ENCODE measurements at regions not wholly inside any gene's neighbourhood (a gene's known extent, or its start where the extent isn't known, plus 50 kb on each side); places are given as distances from the start of the nearest gene placed in this dataset.
"Not testable (repeated sequence)": the region's sequence is repeated elsewhere in the genome, so short reads cannot be mapped to it uniquely, and the experiment has no call there.

DNA sequence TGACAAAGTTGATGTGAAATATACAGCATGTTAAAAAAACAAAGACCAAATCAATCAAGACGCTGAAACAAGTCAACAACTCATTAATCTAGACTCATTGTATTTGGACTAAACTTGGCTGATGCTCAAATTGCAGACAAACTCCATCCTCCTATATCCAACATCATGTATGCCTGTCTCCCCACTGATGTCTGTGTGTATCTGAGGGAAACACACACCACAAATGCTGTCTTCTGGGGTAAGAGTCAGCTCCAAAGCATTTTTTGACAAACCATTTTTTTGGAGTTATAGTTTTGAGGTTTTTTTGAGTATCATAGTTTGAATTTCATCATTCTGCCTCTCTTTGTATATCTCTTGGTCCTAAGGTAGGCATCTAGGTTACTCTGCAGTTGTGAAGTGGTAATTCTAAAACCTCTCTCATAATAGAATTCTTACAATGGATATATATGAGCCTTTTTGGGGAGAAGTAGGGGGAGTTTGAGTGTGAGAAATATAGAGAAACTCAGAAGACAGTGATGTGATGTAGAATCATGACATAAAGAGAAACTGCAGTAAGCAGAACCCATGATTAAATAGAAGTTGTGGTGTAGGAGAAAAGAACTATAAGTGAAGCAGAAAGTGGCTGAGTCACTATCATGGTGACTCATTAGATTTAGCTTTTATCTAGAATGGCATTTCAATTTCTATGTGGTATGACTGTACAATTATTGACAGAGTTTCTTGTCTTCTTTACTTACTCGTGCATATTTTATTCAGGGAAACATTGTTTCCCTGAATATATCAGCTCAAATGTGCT is 1531.1 kb upstream of the LRRTM3 start:
- DNase-seq (ENCODE audit: low read depth in 4 of 4, low spot score in 1 of 4) = no peak

DNA sequence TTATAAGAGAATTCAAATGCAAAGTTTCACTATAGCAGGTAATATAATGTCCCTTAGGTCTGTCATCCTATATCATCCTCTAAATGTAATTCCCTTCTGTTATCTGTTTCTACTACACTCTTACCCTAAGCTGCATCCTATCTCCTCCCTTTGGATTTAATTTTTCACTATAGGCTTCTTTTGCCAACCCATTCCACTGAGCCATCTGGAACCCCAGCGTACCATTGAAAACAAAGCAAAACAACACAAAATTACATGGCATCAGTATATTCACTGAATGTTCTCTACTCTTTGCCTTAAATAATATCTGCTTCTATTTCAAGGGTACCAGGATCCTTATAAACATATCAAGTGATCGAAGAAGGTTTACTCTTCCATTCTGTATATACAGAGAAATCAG is 1530.2 kb upstream of the LRRTM3 start:
- DNase-seq (ENCODE audit: low read depth in 4 of 4, low spot score in 1 of 4) = no peak

DNA sequence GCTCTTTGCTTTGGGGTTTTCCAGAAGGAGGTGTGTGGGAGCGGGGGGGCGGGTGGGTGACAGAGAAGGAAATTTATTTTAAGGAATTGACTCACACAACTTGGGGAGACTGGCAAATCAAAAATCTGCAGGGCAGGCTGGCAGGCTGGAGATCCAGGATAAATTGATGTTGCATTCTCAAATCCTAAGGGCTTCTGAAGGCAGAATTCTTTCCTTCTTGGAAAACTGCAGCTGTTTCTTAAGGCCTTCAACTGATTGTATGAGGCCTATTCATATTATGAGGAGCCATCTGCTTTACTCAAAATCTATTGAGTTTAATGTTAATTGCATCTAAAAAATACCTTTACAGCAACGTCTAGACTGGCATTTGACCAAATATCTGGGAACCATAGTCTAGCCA is 1528.8 kb upstream of the LRRTM3 start:
- DNase-seq (ENCODE audit: low read depth in 4 of 4, low spot score in 1 of 4) = no peak

DNA sequence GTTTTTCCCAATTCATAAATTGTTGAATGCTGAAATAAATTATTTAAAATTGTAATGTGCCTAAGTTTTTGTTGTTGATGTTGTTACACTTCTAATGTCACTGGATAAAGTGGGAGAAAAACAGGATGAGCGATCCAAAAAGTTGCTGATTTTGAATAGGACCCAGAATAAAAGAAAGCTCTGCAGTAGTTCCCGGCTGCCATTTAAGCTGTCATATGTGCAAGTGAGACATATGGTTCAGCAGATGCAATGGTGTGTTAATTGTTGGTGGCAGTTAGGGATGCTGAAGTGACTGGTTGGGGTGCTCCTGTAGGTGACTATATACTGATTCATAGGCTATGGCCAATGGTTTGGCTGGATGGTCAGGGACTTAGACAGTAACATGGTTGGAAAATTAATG is 1517.4 kb upstream of the LRRTM3 start:
- DNase-seq (ENCODE audit: low read depth in 4 of 4, low spot score in 1 of 4) = no peak

DNA sequence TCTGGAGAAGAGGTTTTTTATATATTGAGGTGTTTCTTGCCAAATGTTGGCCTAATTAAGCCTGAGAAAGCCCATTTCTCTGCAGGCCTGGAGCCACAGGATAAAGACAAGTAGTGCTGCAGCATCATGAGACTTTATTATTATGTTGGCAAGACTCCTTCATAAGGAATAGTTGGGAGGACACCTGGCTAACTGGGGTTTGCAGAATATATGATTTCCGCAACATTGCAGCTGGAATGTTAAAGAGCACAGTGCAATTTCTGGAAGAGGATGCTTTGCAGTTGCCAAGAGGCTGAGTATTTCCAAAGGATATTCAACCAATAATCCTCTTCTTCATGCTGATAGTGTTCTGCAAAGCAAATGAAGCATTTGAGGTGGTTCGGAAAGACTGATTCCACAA is 1512.8 kb upstream of the LRRTM3 start:
- DNase-seq (ENCODE audit: low read depth in 4 of 4, low spot score in 1 of 4) = no peak

DNA sequence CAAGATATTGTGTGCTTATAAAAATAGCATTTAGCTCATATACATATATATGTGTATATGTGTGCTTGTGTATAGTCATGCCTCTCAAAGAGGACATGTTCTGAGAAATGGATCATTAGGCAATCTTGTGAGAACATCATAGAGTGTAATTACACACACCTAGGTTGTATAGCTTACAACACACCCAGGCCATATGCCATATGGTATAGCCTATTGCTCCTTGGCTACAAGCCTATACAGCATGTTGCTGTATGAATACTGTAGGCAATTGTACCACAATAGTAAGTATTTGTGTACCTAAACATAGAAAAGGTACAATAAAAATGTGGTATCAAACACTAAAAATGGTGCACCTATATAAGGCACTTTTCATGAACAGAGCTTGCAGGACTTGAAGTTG is 1510.5 kb upstream of the LRRTM3 start:
- no peak for DNase-seq (ENCODE audit: low read depth in 4 of 4, low spot score in 1 of 4)

DNA sequence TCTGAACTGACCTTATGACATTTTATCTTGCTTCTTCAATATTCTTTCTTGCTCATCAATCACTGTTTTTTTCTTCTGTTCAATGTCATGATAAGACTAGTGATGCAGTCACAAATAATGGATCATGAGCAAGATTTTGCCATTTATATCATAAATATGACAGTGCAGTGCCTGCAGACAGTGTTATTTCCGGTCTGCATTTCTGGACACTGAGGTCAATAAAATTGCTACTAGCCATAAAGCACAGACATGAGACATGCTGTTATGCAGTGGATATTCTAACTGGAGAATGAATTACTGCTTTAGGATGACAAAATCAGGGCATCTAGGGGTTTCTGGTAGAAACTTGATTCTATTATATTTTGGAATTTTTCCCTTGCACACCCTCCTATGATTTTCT is 1509.7 kb upstream of the LRRTM3 start:
- DNase-seq (ENCODE audit: low read depth in 4 of 4, low spot score in 1 of 4) = no peak

DNA sequence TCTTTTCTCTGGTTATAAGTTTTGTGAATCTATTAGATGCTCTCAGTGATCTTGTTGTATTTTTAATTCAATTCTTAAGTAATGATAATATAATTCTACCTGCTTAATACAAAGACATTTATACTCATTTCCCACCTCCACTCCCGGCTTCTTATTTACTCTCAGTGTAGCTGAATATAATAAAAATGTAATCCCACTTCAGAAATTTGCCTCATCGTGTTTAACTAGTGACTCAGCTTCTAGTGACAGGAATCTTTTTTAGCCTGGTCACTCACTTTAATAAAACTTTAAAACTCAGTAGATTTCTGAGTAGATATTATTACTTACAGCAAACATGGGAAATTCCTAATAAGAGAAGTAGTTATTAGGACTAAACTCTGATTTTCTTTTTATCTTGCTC is 1506.2 kb upstream of the LRRTM3 start:
- DNase-seq (ENCODE audit: low read depth in 4 of 4, low spot score in 1 of 4) = no peak

DNA sequence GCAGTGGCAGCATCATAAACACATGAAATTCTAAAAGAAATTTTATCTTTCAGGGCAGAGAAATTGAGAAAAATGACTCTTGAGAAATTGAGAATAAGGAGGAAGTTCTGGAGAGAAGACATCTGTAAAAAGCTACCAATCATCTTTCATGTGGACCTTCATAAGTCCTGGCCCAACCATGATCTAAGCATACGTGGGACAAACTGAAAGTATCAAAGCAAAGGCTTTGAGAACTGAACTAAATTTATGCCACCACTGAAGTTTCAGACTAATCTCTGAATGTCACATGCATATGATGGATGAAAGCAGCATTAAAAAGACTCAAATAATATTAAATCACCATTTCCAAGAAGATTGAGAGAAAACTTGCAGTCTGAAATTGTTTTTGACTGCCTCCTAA is 1502.8 kb upstream of the LRRTM3 start:
- DNase-seq (ENCODE audit: low read depth in 4 of 4, low spot score in 1 of 4) = no peak

DNA sequence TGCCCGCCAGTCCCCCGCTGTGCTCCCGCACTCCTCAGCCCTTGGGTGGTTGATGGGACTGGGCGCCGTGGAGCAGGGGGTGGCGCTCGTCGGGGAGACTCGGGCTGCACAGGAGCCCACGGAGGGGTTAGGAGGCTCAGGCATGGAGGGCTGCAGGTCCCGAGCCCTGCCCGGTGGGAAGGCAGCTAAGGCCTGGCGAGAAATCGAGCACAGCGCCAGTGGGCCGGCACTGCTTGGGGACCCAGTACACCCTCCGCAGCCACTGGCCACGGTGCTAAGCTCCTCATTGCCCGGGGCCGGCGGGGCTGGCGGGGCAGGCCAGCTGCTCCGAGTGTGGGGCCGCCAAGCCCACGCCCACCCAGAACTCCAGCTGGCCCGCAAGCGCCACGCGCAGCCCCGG is 1496.5 kb upstream of the LRRTM3 start:
- DNase-seq (ENCODE audit: low read depth in 4 of 4, low spot score in 1 of 4) = not testable (repeated sequence)

DNA sequence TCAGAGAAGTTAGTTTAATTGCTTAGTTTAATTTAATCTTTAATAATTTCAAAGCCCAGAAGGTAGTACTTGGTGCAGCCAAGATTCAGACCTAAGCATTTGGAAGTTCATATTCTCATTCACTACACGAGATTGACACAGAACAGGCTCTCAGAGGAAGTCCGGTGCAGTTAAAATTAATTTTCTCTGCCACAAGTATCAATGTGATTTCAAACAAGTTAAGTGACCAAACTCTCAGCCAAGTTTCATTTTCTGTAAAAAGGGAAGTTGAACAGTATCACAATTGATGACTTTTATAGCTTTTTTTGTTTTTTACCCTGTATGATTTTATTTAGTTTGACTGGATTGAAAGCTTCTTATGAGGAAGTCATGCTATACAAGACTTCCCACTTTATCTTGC is 1494.9 kb upstream of the LRRTM3 start:
- no peak for DNase-seq (ENCODE audit: low read depth in 4 of 4, low spot score in 1 of 4)

DNA sequence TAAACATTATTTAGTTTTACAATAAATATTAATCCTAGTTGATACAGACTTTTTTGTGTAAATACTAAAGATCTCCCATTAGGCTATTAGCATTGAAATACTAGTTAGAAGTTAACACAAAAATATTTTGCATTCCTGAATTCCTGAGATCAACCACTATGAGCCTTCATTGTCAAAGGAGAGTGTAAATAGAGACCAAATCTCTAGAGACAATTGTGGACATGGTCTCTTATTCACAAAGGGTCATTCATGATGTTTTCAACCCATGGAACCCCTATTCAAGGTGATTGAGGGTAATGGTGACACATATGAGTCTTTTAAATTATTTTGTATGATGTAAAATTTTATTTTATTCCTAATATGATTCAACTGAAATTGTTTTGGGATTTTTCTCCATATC is 1454.8 kb upstream of the LRRTM3 start:
- no peak for DNase-seq (ENCODE audit: low read depth in 4 of 4, low spot score in 1 of 4)

DNA sequence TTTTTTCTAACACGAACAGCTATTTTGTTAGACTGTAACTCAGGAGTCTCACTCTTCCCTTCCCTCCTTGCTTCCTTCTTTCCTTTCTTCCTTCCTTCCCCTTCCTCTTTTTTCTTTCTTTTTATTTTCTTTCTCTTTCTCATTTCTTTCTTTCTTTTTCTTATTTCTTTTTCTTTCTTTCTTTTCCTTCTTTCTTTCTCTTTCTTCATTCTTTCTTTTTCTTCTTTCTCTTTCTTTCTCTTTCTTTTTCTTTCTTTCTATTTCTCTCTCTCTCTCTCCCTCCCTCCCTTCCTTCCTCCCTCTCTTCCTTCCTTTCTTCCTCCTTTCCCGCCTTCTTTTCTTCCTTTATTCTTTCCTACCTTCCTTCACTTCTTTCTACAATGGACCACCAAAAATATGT is 1443.0 kb upstream of the LRRTM3 start:
- no peak for DNase-seq (ENCODE audit: low read depth in 4 of 4, low spot score in 1 of 4)

DNA sequence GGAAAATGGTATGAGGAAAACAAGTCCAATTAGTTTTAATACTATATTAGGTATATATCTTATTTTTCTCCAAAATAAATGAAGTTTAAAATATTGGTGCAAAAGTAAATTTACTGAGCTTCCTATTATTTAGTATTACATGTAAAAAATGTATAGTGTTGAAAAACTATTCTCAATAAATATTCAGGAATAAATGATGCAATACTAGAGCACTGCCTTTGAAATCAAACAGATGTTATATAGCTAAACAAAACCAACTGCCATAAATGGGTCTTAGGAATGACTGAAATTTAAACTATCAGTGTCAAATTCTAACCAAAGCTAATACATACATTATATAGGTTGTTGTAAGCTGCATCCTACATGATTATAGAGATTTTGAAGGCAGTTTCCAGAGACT is 1434.0 kb upstream of the LRRTM3 start:
- no peak for DNase-seq (ENCODE audit: low read depth in 4 of 4, low spot score in 1 of 4)

DNA sequence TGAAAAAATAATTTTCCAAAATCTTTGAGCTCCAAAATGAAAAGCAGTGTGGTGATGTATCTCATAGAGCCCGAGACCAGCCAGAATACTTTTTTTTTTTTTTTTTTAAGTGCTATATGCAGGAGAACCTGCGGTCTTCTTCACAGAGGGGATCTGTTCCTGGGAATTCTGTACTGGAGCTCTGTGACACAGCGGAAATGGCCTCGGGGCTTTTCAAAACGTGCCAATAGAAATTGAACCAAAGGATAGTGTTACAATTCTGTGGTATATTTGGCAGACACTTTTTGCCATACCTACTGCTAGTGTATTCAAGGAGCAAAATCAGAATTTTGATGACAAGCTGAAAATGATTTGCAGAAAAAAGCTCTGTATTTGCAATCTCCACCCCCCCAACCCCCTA is 1429.3 kb upstream of the LRRTM3 start:
- no peak for DNase-seq (ENCODE audit: low read depth in 4 of 4, low spot score in 1 of 4)

DNA sequence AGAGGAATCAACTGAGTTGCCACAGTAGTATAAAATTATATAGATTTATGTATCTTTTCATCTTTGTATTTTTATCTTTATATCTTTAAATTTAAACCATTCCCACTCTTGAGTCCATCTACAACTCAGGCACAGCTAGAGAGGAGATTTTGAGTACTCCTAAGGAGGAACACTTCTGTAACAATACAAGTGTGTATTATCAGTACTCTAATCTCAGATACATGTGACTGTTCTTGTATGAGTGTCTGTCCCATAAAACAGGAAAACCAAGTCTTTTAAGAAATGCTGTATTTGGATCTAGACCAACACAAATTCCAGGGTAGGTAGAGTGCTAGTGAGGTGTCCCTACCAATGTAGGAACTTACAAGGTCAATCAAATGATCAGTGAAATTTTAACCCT is 1428.0 kb upstream of the LRRTM3 start:
- DNase-seq (ENCODE audit: low read depth in 4 of 4, low spot score in 1 of 4) = no peak

DNA sequence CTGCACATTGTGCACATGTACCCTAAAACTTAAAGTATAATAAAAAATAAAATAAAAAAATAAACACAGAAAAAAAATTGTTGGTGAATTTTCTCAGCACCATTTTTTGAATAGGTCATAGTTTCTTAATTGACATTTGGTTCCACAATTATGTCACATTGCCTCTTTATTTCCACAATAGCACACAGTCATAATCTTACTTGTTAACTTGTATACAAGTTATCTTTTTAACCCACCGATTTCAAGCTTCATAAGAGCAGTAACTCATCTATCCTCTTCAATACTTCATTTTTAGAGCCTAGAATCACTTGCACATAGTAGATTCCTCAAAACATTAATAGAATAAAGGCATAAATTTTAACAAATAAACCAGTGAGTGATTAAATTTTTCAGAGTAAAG is 1425.1 kb upstream of the LRRTM3 start:
- DNase-seq (ENCODE audit: low read depth in 4 of 4, low spot score in 1 of 4) = no peak

DNA sequence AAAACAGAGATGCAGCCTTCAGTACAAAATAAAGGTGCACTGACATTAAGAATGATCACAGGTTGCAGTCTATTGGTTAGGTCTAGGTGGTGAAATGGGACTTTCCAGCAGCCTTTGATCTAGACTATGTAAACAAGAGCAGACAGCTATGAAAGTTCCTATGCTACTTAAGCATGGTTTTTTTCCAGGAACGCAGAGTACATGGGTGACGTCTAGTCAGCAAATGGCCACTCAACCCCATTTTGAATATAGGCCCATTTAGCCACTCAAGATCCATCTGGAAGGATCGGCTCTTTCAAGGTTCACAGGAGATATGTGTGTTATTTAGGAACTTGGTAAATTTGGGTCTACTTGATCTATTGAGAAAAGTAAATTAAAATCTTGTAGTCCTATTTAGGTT is 1424.6 kb upstream of the LRRTM3 start:
- no peak for DNase-seq (ENCODE audit: low read depth in 4 of 4, low spot score in 1 of 4)

DNA sequence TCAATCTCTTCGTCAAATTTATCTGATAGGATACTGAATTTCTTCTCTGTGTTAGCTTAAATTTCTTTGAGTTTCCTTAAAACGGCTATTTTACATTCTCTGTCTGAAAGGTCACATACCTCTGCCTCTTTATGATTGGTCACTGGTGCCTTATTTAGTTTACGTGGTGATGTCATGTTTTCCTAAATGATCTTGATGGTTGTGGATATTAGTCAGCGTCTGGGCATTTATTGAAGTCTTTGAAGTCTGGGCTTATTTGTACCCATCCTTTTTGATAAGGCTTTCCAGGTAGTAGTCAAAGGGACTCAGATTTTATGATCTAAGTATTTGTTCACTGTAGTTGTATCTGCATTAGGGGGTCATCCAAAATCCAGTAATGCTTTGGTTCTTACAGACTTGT is 1407.5 kb upstream of the LRRTM3 start:
- DNase-seq (ENCODE audit: low read depth in 4 of 4, low spot score in 1 of 4) = no peak

DNA sequence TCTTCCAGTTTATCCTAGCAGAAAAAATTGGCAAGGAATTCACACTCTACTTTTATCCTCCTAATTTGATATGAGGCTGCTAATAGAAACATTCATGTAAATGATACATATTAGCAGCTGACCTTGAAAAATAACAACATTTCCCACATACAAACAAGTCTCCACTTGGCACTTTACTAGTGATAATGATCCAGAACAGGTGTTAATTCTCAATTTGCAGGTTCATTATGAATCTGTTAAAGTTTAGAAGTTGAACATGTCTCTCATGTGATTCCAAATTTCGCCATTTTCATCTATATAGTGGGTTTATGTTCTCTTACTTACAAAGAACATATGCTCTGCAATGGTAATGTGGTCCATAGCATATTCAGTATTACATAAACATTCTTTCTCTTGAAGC is 1396.8 kb upstream of the LRRTM3 start:
- DNase-seq (ENCODE audit: low read depth in 4 of 4, low spot score in 1 of 4) = no peak

DNA sequence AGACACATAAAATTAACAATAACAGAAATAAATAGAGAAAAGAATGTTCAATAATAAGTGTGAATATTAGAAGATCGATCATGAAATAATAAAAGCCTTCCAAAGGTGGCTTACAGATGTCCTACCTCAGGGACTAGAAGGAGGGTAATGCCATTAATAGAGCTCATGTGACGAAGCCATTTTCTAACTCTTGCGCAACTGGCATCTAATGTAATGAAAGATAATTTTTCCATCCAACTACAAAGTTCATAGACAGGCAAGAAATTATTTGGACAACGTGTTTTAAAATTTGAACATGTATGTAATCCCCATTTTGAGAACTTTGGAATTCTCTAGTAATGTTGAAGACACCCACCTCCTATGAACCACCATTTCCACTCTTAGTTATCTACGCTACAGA is 1394.3 kb upstream of the LRRTM3 start:
- no peak for DNase-seq (ENCODE audit: low read depth in 4 of 4, low spot score in 1 of 4)

DNA sequence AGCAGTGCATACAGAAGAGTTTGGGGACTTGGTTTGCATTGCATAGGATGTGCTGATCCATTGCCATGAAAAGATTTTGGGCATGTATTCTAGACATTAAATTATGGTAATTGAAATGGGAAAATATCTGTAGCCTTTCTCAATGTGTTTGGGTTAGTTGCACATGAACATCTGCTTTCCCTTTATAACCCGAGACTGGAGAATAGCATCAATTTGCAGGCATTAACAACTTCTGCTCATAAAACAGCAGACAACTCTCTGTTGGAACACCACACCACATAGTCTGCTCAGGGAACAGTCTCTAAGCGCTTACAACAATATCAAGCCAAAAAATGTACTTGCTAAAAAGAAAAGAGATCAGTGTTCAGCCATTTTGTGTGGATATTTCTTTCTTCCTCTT is 1391.1 kb upstream of the LRRTM3 start:
- DNase-seq (ENCODE audit: low read depth in 4 of 4, low spot score in 1 of 4) = no peak

DNA sequence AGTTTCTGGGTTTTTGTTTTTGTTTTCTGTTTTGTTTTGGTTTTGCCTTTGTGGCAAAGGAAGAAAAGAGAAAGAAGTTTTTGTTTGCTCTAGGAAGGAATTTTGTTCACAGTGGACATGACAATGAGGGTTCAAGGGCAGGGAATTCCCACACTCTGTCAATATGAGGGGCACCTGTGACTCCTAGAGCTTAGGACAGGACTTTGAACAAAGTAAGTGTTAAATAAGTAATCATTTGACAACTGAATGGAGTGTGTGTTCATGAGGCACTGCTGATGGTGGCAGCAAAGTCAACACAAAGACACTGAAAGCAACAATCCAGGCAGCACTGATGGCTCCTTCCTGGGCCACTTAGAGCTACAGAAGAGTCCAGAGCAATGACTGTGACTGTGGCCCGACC is 1381.1 kb upstream of the LRRTM3 start:
- DNase-seq (ENCODE audit: low read depth in 4 of 4, low spot score in 1 of 4) = no peak

DNA sequence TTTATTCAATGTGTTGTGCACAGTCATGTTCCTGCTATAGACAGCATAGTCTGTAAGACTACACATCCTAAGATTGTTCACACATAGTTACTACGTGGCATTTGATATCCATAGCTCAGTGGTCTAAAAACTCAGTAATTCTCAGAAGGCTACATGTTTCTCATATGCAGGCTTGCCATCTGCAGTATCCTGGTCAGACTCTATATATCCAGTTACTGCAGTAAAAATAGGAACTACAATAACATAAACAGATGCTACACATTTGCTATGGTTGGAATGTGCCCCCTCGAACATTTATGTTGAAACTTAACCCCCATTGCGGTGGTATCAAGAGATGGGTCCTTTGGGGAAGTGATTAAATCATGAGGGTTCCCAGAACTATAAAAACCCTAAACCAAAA is 1377.8 kb upstream of the LRRTM3 start:
- no peak for DNase-seq (ENCODE audit: low read depth in 4 of 4, low spot score in 1 of 4)

Data from stimulated activated CD4-positive, alpha-beta T cell treated with anti-CD3 and anti-CD28 coated beads, Interleukin-1b, Interleukin-23, amount 100 ng/mL, for 24 hours (primary cell).